Caco-2 (cell line): ENCODE measurements at regions not wholly inside any gene's neighbourhood (a gene's known extent, or its start where the extent isn't known, plus 50 kb on each side); places are given as distances from the start of the nearest gene placed in this dataset.

Experiments used
- BruUV-seq: library from RNA; stranded (reverse); fragments of 400-500 nt; replicated peaks from 2 replicates; lab custom pipeline; 2021; lab: Mats Ljungman, UMichigan
- CTCF ChIA-PET: fragments of 300-600 bp; sonication (Branson Sonifier 250); formaldehyde crosslinking; loops from one replicate; lab custom pipeline; 2022; ENCODE audit warnings: antibody characterized with exemption; lab: Charles Lee
- POLR2A ChIA-PET: fragments of 300-600 bp; sonication (Branson Sonifier 250); formaldehyde crosslinking; loops from one replicate; lab custom pipeline; 2022; ENCODE audit warnings: antibody characterized with exemption; lab: Charles Lee
- DNase-seq, 2 experiments: peaks; one replicate each; pipeline versions ENCODE4 v3.0.0 to v3.0.0-alpha.2; 2020 to 2022
- H3K27me3 ChIP-seq: replicated peaks from 2 replicates; pipeline ENCODE4 v1.6.0; 2011; ENCODE audit warnings: low read length; ENCODE audit not compliant: control insufficient read depth, insufficient read depth
- H3K36me3 ChIP-seq: 2 replicates; pipeline ENCODE4 v1.5.1; 2011; ENCODE audit warnings: low read length; ENCODE audit not compliant: control insufficient read depth, insufficient read depth
- H3K4me1 ChIP-seq: fragments of 250-450 bp; sonication (Bioruptor Pico); 2 replicates; pipeline ENCODE4 v1.5.1; 2020; ENCODE audit warnings: mild to moderate bottlenecking
- H3K4me3 ChIP-seq: 2 replicates; pipeline ENCODE4 v1.5.1; 2011; ENCODE audit warnings: low read depth, mild to moderate bottlenecking, control low read depth, low read length
- H3K9me3 ChIP-seq: fragments of 250-450 bp; sonication (Bioruptor Pico); 2 replicates; pipeline ENCODE4 v1.5.1; 2020; ENCODE audit warnings: mild to moderate bottlenecking, moderate library complexity
- H3K27ac Mint-ChIP-seq: one replicate; pipeline ENCODE4 v1.8.0; 2022; ENCODE audit warnings: mixed read lengths; ENCODE audit not compliant: unreplicated experiment
- H3K27me3 Mint-ChIP-seq: one replicate; pipeline ENCODE4 v1.8.0; 2022; ENCODE audit warnings: mixed read lengths; ENCODE audit not compliant: insufficient read depth, unreplicated experiment
- H3K36me3 Mint-ChIP-seq: one replicate; pipeline ENCODE4 v1.8.0; 2022; ENCODE audit warnings: mild to moderate bottlenecking, mixed read lengths; ENCODE audit not compliant: insufficient read depth, unreplicated experiment
- H3K4me1 Mint-ChIP-seq: one replicate; pipeline ENCODE4 v1.8.0; 2022; ENCODE audit warnings: low read depth, mixed read lengths; ENCODE audit not compliant: unreplicated experiment
- H3K4me3 Mint-ChIP-seq: one replicate; pipeline ENCODE4 v1.8.0; 2022; ENCODE audit warnings: mild to moderate bottlenecking, moderate library complexity, mixed read lengths; ENCODE audit not compliant: unreplicated experiment
- H3K9me3 Mint-ChIP-seq: one replicate; pipeline ENCODE4 v1.8.0; 2022; ENCODE audit warnings: mixed read lengths; ENCODE audit not compliant: unreplicated experiment
- intact Hi-C: fragments of 100-400 bp; cut with micrococcal nuclease; formaldehyde crosslinking; loops from one replicate; pipeline ENCODE4 v1.10.0; 2022; ENCODE audit not compliant: unreplicated experiment
- TF ChIP-seq, protein P1 (sequence below), 2 experiments: fragments of 200-600 bp in 1 of 2; IDR thresholded peaks; 1 replicate in 1 of 2; 2 replicates in 1 of 2; pipeline versions ENCODE4 v1.5.1 to v1.8.0; 2011 to 2022; ENCODE audit warnings: antibody characterized with exemption in 1 of 2, control low read depth in 1 of 2, inconsistent platforms in 1 of 2, low read depth in 1 of 2, low read length in 1 of 2, mild to moderate bottlenecking in 1 of 2, moderate library complexity in 1 of 2; ENCODE audit not compliant: insufficient read depth in 1 of 2, severe bottlenecking in 1 of 2, unreplicated experiment in 1 of 2

DNA sequence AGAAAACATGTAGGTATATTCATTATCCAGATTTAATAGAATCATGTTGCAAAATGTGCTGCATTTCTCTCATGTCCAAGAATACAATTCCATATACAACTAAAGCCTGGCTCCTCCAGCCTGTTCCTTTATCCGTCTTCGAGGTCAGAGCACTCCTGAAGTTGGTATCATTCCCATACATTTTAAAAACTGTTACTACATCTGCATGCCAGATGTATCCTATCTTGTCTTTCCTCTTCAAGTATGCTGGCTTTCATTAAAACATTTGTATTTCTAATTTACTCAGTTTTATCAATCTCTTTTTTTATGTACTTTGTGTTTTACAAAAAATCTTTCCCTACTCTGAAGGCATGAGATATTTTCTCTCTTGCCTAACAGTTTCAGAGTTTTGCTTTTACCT lies 536.6 kb upstream of the USP24 start:
- intact Hi-C loops = no loop called here

DNA sequence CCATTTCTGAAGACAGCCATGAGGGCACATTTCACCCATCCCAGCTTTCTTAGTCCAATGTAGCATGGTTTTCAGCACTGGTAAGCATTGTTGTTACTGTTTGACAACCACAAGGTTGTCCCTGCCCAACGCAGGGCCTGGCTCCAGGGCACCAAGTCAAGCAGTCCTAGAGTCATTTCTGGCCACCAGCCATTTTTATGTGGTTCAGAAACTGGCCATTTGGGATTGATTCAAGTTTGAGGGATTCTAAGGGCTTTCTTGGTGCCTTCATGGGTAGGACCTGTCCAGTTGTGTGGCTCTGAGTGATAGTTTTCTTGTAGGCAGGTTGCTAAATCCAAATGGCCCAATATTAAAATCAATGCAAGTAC lies 535.4 kb upstream of the USP24 start:
- Mint-ChIP-seq H3K27ac (no peak overlapping the region), H3K27me3 (peaks cover 3% of the 10 kb centered on the region), H3K4me3 (no peak overlapping the region), H3K36me3 (no peaks in the 10 kb centered on the region), H3K9me3 (no peaks in the 10 kb centered on the region), H3K4me1 (no peaks in the 10 kb centered on the region)
- no peaks in the 10 kb centered on the region for H3K9me3 ChIP-seq
- CTCF ChIA-PET = no interaction called here
- TF ChIP-seq, protein P1, sequence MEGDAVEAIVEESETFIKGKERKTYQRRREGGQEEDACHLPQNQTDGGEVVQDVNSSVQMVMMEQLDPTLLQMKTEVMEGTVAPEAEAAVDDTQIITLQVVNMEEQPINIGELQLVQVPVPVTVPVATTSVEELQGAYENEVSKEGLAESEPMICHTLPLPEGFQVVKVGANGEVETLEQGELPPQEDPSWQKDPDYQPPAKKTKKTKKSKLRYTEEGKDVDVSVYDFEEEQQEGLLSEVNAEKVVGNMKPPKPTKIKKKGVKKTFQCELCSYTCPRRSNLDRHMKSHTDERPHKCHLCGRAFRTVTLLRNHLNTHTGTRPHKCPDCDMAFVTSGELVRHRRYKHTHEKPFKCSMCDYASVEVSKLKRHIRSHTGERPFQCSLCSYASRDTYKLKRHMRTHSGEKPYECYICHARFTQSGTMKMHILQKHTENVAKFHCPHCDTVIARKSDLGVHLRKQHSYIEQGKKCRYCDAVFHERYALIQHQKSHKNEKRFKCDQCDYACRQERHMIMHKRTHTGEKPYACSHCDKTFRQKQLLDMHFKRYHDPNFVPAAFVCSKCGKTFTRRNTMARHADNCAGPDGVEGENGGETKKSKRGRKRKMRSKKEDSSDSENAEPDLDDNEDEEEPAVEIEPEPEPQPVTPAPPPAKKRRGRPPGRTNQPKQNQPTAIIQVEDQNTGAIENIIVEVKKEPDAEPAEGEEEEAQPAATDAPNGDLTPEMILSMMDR (IDR thresholded peaks at IDR 0.05; ENCODE audit: insufficient read depth in 1 of 2, low read depth in 1 of 2, low read length in 1 of 2, severe bottlenecking in 1 of 2, unreplicated experiment in 1 of 2) = no peak
- POLR2A ChIA-PET = no interaction called here
- H3K4me1 ChIP-seq = no peaks in the 10 kb centered on the region
- no peaks in the 10 kb centered on the region for H3K36me3 ChIP-seq
- DNase-seq = no peak
- H3K4me3 ChIP-seq = no peak overlapping the region
- intact Hi-C loops = no loop called here
- no peaks in the 10 kb centered on the region for H3K27me3 ChIP-seq
- no TSS peak for BruUV-seq

More for the DNA sequence above, 536.6 kb upstream of the USP24 start:
- Histone ChIP-seq H3K4me1 (no peaks in the 10 kb centered on the region), H3K36me3 (no peaks in the 10 kb centered on the region), H3K4me3 (no peak overlapping the region), H3K27me3 (no peaks in the 10 kb centered on the region), H3K9me3 (no peaks in the 10 kb centered on the region)
- Mint-ChIP-seq H3K36me3 (no peaks in the 10 kb centered on the region), H3K27ac (no peak overlapping the region), H3K27me3 (peaks cover 3% of the 10 kb centered on the region), H3K4me3 (no peak overlapping the region), H3K9me3 (no peaks in the 10 kb centered on the region), H3K4me1 (no peaks in the 10 kb centered on the region)
- ChIA-PET POLR2A (interaction anchor here (0.6 kb wide), 1 partner anchor 1596 kb away, joined by 3 read pairs; no protein-coding TSS in a partner anchor), CTCF (no interaction called here)
- DNase-seq = no peak
- TF ChIP-seq, protein P1 (IDR thresholded peaks at IDR 0.05; ENCODE audit: insufficient read depth in 1 of 2, low read depth in 1 of 2, low read length in 1 of 2, severe bottlenecking in 1 of 2, unreplicated experiment in 1 of 2) = no peak
- BruUV-seq = no TSS peak

DNA sequence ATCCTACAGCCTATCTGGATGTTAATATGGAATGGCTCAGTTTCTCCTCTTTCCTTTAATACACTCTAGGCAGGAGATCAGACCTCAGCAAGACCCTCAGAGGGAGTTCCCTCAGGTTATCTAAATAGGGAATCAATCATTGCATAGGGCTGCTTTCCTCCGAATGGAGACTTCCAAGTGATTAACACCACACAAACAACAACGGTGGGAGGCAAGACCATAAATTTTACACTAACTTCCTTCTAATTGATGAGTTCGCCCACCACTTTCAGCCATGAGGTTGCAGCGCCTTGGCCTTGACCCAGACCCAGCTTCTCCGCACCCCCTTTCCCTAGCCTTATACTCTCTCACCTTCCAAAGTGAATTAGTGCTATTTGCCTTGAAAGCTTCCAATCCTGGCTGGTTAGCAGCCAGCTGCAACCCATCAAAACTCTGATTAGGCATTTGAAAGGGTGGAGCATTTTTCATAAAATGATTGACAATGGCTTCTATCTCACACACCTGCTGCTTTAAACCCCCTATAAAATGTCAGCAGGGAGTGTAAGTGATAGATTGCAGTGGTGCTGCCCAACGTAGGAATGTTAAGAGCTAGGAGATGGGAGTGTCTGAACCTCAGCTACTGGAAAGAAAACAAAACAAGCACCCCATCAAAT lies 534.9 kb upstream of the USP24 start:
- TF ChIP-seq, protein P1 (IDR thresholded peaks at IDR 0.05; ENCODE audit: insufficient read depth in 1 of 2, low read depth in 1 of 2, low read length in 1 of 2, severe bottlenecking in 1 of 2, unreplicated experiment in 1 of 2) = no peak
- ChIA-PET CTCF (no interaction called here), POLR2A (no interaction called here)
- H3K27ac Mint-ChIP-seq = no peak overlapping the region
- H3K9me3 ChIP-seq = no peaks in the 10 kb centered on the region
- no peaks in the 10 kb centered on the region for H3K36me3 Mint-ChIP-seq
- peaks cover 3% of the 10 kb centered on the region for H3K27me3 Mint-ChIP-seq
- no peaks in the 10 kb centered on the region for H3K4me1 ChIP-seq
- H3K4me3 ChIP-seq = no peak overlapping the region
- DNase-seq = no peak
- H3K4me3 Mint-ChIP-seq = no peak overlapping the region
- H3K9me3 Mint-ChIP-seq = no peaks in the 10 kb centered on the region
- no peaks in the 10 kb centered on the region for H3K27me3 ChIP-seq
- no peaks in the 10 kb centered on the region for H3K36me3 ChIP-seq
- intact Hi-C loops = no loop called here
- H3K4me1 Mint-ChIP-seq = no peaks in the 10 kb centered on the region
- no TSS peak for BruUV-seq
